ENCODE measurements at regions not wholly inside any gene's neighbourhood (a gene's known extent, or its start where the extent isn't known, plus 50 kb on each side); places are given as distances from the start of the nearest gene placed in this dataset.
A peak's percentile ranks its signal among the peaks of the same experiment; 100 is the strongest.

GRCh38 chr12:13582421-13582820 lies 385.9 kb downstream of the EMP1 start:
- ChIA-PET CTCF (interaction anchor here (0.8 kb wide), 1 partner anchor 584 kb away, joined by 3 read pairs; no protein-coding TSS in a partner anchor), POLR2A (no interaction called here)
- DNase-seq (ENCODE audit: low read depth, low spot score): no peak
- H3K4me3 ChIP-seq (ENCODE audit: low read depth, low read length): no peak overlapping the region
- no peak for TF ChIP-seq CTCF (IDR thresholded peaks at IDR 0.05; ENCODE audit: insufficient read depth, low read length, missing control alignments)

- no peak overlapping the region for H3K4me3 ChIP-seq (ENCODE audit: low read depth, low read length)
- CTCF ChIA-PET: no interaction called here
- DNase-seq (ENCODE audit: low read depth, low spot score): no peak
- POLR2A ChIA-PET: no interaction called here
- no peak for TF ChIP-seq CTCF (IDR thresholded peaks at IDR 0.05; ENCODE audit: insufficient read depth, low read length, missing control alignments)
These were observed 384.5 kb downstream of the EMP1 start for GRCh38 chr12:13581031-13581430.

GRCh38 chr12:13580206-13580605 lies 383.7 kb downstream of the EMP1 start:
- DNase-seq (ENCODE audit: low read depth, low spot score): no peak
- H3K4me3 ChIP-seq (ENCODE audit: low read depth, low read length): no peak overlapping the region
- no peak for TF ChIP-seq CTCF (IDR thresholded peaks at IDR 0.05; ENCODE audit: insufficient read depth, low read length, missing control alignments)
- CTCF ChIA-PET: no interaction called here
- POLR2A ChIA-PET: no interaction called here

GRCh38 chr12:13576935-13577500 lies 380.5 kb downstream of the EMP1 start:
- DNase-seq (ENCODE audit: low read depth, low spot score): no peak
- no peak overlapping the region for H3K4me3 ChIP-seq (ENCODE audit: low read depth, low read length)
- CTCF ChIA-PET: no interaction called here
- no peak for TF ChIP-seq CTCF (IDR thresholded peaks at IDR 0.05; ENCODE audit: insufficient read depth, low read length, missing control alignments)
- POLR2A ChIA-PET: no interaction called here

GRCh38 chr12:13573698-13574321 lies 377.3 kb downstream of the EMP1 start:
- CTCF ChIA-PET: interaction anchor here (1.2 kb wide), 1 partner anchor 39 kb away, joined by 3 read pairs; no protein-coding TSS in a partner anchor
- H3K4me3 ChIP-seq (ENCODE audit: low read depth, low read length): no peak overlapping the region
- POLR2A ChIA-PET: no interaction called here
- TF ChIP-seq CTCF (IDR thresholded peaks at IDR 0.05; ENCODE audit: insufficient read depth, low read length, missing control alignments): no peak
- DNase-seq (ENCODE audit: low read depth, low spot score): peak; percentile 12

GRCh38 chr12:13571035-13571434 lies 374.5 kb downstream of the EMP1 start:
- no peak for DNase-seq (ENCODE audit: low read depth, low spot score)
- no peak for TF ChIP-seq CTCF (IDR thresholded peaks at IDR 0.05; ENCODE audit: insufficient read depth, low read length, missing control alignments)
- ChIA-PET POLR2A (no interaction called here), CTCF (no interaction called here)
- no peak overlapping the region for H3K4me3 ChIP-seq (ENCODE audit: low read depth, low read length)
